ENCODE measurements at regions not wholly inside any gene's neighbourhood (a gene's known extent, or its start where the extent isn't known, plus 50 kb on each side); places are given as distances from the start of the nearest gene placed in this dataset.

DNA sequence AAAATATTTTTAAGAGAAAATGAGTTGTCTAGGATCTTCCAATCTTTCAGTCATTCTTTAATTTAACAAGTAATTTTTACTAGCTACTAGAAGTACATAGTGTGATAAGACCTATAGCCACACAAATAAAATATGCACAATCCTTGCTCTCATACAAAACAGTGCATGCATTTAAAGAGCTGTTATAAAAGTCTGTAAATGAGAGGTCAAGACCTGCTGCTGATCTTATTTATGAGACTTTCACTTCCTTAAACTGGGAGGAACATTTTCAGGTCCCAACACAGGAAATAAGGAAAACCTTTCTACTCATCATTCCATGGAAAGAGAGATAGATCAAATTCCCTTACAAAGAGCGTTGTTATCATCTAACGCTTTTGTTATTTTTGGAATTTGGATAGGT is 54.2 kb upstream of the PAM start:
- Histone ChIP-seq H3K9me3 (ENCODE audit: control insufficient read depth, insufficient read depth, low read length) (no peaks in the 10 kb centered on the region), H3K36me3 (ENCODE audit: control insufficient read depth, low read length) (no peaks in the 10 kb centered on the region), H3K9me2 (replicated peaks; ENCODE audit: control insufficient read depth, low read length) (no peaks in the 10 kb centered on the region), H4K20me1 (ENCODE audit: control insufficient read depth, insufficient read depth, low read depth, low read length) (no peaks in the 10 kb centered on the region), H3F3A (ENCODE audit: control insufficient read depth, insufficient read depth) (no peaks in the 10 kb centered on the region), H3K4me1 (ENCODE audit: control insufficient read depth, low read length) (0 out of 2 replicates have a peak, but pooled peaks cover 7% of the 10 kb centered on the region), H3K4me2 (ENCODE audit: low read length) (no peak overlapping the region), H3K4me3 (ENCODE audit: low read length) (no peak overlapping the region), H3K79me2 (ENCODE audit: control insufficient read depth, low read length) (no peaks in the 10 kb centered on the region), H3K27ac (ENCODE audit: low read depth, low read length) (no peak overlapping the region), H3K27me3 (ENCODE audit: control insufficient read depth, low read length) (no peaks in the 10 kb centered on the region)
- TF ChIP-seq EZH2phosphoT487 (IDR thresholded peaks at IDR 0.05; ENCODE audit: borderline replicate concordance, low read length) = no peak
- TF ChIP-seq, protein P1, sequence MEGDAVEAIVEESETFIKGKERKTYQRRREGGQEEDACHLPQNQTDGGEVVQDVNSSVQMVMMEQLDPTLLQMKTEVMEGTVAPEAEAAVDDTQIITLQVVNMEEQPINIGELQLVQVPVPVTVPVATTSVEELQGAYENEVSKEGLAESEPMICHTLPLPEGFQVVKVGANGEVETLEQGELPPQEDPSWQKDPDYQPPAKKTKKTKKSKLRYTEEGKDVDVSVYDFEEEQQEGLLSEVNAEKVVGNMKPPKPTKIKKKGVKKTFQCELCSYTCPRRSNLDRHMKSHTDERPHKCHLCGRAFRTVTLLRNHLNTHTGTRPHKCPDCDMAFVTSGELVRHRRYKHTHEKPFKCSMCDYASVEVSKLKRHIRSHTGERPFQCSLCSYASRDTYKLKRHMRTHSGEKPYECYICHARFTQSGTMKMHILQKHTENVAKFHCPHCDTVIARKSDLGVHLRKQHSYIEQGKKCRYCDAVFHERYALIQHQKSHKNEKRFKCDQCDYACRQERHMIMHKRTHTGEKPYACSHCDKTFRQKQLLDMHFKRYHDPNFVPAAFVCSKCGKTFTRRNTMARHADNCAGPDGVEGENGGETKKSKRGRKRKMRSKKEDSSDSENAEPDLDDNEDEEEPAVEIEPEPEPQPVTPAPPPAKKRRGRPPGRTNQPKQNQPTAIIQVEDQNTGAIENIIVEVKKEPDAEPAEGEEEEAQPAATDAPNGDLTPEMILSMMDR (IDR thresholded peaks at IDR 0.05; ENCODE audit: low read depth, low read length, poor library complexity, severe bottlenecking) = no peak

DNA sequence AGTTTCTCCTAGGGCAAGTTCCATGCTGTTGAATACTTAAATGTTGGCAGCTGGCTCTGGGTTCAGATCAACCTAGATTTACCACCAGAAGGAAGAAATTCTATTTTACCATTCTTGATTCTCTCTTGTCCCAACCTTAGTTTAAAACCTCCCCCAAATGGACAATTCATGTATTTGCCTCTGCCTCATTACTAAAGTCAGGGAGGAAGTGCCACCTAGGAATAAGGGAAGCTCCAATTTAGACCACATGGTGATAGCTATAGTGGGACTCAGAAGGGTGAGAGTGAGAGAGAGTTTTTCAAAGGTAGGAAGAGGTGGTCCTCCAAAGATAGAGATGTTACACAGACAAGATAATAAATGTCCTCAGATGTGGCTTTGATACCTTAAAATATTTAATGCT is 53.4 kb upstream of the PAM start:
- no peak overlapping the region for H3K4me3 ChIP-seq (ENCODE audit: low read length)
- H3K27ac ChIP-seq (ENCODE audit: low read depth, low read length) = no peak overlapping the region

More for the DNA sequence above, 53.4 kb upstream of the PAM start:
- H4K20me1 ChIP-seq (ENCODE audit: control insufficient read depth, insufficient read depth, low read depth, low read length) = no peaks in the 10 kb centered on the region
- H3K4me1 ChIP-seq (ENCODE audit: control insufficient read depth, low read length) = 0 out of 2 replicates have a peak, but pooled peaks cover 7% of the 10 kb centered on the region
- H3K9me3 ChIP-seq (ENCODE audit: control insufficient read depth, insufficient read depth, low read length) = no peaks in the 10 kb centered on the region
- H3F3A ChIP-seq (ENCODE audit: control insufficient read depth, insufficient read depth) = no peaks in the 10 kb centered on the region
- no peaks in the 10 kb centered on the region for H3K27me3 ChIP-seq (ENCODE audit: control insufficient read depth, low read length)
- no peaks in the 10 kb centered on the region for H3K9me2 ChIP-seq (replicated peaks; ENCODE audit: control insufficient read depth, low read length)
- H3K36me3 ChIP-seq (ENCODE audit: control insufficient read depth, low read length) = no peaks in the 10 kb centered on the region
- H3K4me2 ChIP-seq (ENCODE audit: low read length) = no peak overlapping the region
- TF ChIP-seq, protein P1 (IDR thresholded peaks at IDR 0.05; ENCODE audit: low read depth, low read length, poor library complexity, severe bottlenecking) = no peak
- no peak for TF ChIP-seq EZH2phosphoT487 (IDR thresholded peaks at IDR 0.05; ENCODE audit: borderline replicate concordance, low read length)
- H3K79me2 ChIP-seq (ENCODE audit: control insufficient read depth, low read length) = no peaks in the 10 kb centered on the region
